Endothelial cell of umbilical vein (primary cell): ENCODE measurements at regions not wholly inside any gene's neighbourhood (a gene's known extent, or its start where the extent isn't known, plus 50 kb on each side); places are given as distances from the start of the nearest gene placed in this dataset.

ENCODE experiments used
- BruUV-seq: library from RNA; stranded (reverse); fragments of 400-500 nt; replicated peaks from 2 replicates; lab custom pipeline; 2021; lab: Mats Ljungman, UMichigan
- CTCF ChIA-PET: fragments of 300-600, 350-600 bp; sonication (Branson Sonifier 250); formaldehyde crosslinking; loops from one replicate; lab custom pipeline; 2021; ENCODE audit warnings: antibody characterized with exemption, inconsistent platforms; lab: Charles Lee
- POLR2A ChIA-PET: fragments of 300-600, 350-600 bp; sonication (Branson Sonifier 250); formaldehyde crosslinking; loops from one replicate; lab custom pipeline; 2021; ENCODE audit warnings: antibody characterized with exemption, inconsistent platforms; lab: Charles Lee
- DNase-seq: peaks from one replicate; pipeline ENCODE4 v3.0.0-alpha.2; 2011; ENCODE audit warnings: low read depth, low spot score
- FAIRE-seq: peaks from 2 replicates; lab custom pipeline; 2011; peaks lifted over from hg19 to GRCh38; lab: Jason Lieb, UNC
- H2AFZ ChIP-seq: 2 replicates; pipeline ENCODE4 v1.6.0; 2012; ENCODE audit warnings: low read depth, low read length, control low read depth, inconsistent platforms
- H3K27ac ChIP-seq: 2 replicates; pipeline ENCODE4 v1.5.1; 2011; ENCODE audit warnings: low read depth, mild to moderate bottlenecking, control low read depth, low read length, moderate library complexity; ENCODE audit not compliant: insufficient read depth
- H3K27me3 ChIP-seq, 2 experiments: 2 replicates each; pipeline versions ENCODE4 v1.6.0 to v1.6.1; 2011; ENCODE audit warnings: low read length in 2 of 2, mixed read lengths in 1 of 2; ENCODE audit not compliant: control insufficient read depth in 2 of 2, insufficient read depth in 2 of 2
- H3K36me3 ChIP-seq, 2 experiments: 2 replicates in 1 of 2; 3 replicates in 1 of 2; pipeline ENCODE4 v1.5.1; 2011; ENCODE audit warnings: low read length in 2 of 2, mild to moderate bottlenecking in 1 of 2, moderate library complexity in 1 of 2; ENCODE audit not compliant: control insufficient read depth in 2 of 2, insufficient read depth in 2 of 2; ENCODE audit errors: extremely low read depth in 1 of 2
- H3K4me1 ChIP-seq: 3 replicates; pipeline ENCODE4 v1.5.1; 2011; ENCODE audit warnings: mild to moderate bottlenecking, low read length; ENCODE audit not compliant: control insufficient read depth, insufficient read depth; ENCODE audit errors: extremely low read depth
- H3K4me2 ChIP-seq: 2 replicates; pipeline ENCODE4 v1.6.1; 2011; ENCODE audit warnings: low read length, control low read depth, mixed read lengths; ENCODE audit not compliant: insufficient read depth
- H3K4me3 ChIP-seq, 3 experiments: fragments of 200-600 bp in 1 of 3; sonication (generic), shearing (Covaris generic) in 1 of 3; replicated peaks in 1 of 3; 2 replicates each; pipeline ENCODE4 v1.5.1; 2011 to 2016; ENCODE audit warnings: control low read depth in 3 of 3, low read length in 3 of 3, mild to moderate bottlenecking in 2 of 3, inconsistent platforms in 1 of 3, low read depth in 1 of 3, moderate library complexity in 1 of 3; ENCODE audit not compliant: insufficient read depth in 1 of 3
- H3K79me2 ChIP-seq: 2 replicates; pipeline ENCODE4 v1.6.0; 2012; ENCODE audit warnings: low read length, inconsistent platforms; ENCODE audit not compliant: control insufficient read depth, insufficient read depth
- H3K9ac ChIP-seq: replicated peaks from 2 replicates; pipeline ENCODE3; 2011; ENCODE audit warnings: low read length, control low read depth; ENCODE audit not compliant: insufficient read depth; ENCODE audit errors: extremely low read depth
- H3K9me1 ChIP-seq: replicated peaks from 3 replicates; pipeline ENCODE4 v1.6.0; 2011; ENCODE audit warnings: mild to moderate bottlenecking, low read length; ENCODE audit not compliant: control insufficient read depth, insufficient read depth; ENCODE audit errors: extremely low read depth
- H3K9me3 ChIP-seq: replicated peaks from 2 replicates; pipeline ENCODE4 v1.5.1; 2012; ENCODE audit warnings: low read length, inconsistent platforms; ENCODE audit not compliant: control insufficient read depth, insufficient read depth
- H4K20me1 ChIP-seq: replicated peaks from 2 replicates; pipeline ENCODE3; 2011; ENCODE audit warnings: mild to moderate bottlenecking, low read length; ENCODE audit not compliant: control insufficient read depth, insufficient read depth; ENCODE audit errors: extremely low read depth
- CTCF ChIP-seq, 2 donors: IDR thresholded peaks; 1 replicate in 1 of 2; 2 replicates in 1 of 2; pipeline ENCODE4 v1.5.1; 2011; ENCODE audit warnings: low read length in 2 of 2, mild to moderate bottlenecking in 2 of 2, moderate library complexity in 2 of 2, control low read depth in 1 of 2, inconsistent platforms in 1 of 2, low read depth in 1 of 2; ENCODE audit not compliant: insufficient read depth in 1 of 2; ENCODE audit errors: extremely low read depth in 1 of 2
- EZH2 ChIP-seq: IDR thresholded peaks from 2 replicates; pipeline ENCODE4 v1.6.1; 2012; ENCODE audit warnings: borderline replicate concordance, low read depth, mild to moderate bottlenecking, moderate library complexity, low read length, inconsistent platforms; ENCODE audit not compliant: severe bottlenecking
- FOS ChIP-seq: IDR thresholded peaks from 2 replicates; pipeline ENCODE4 v1.6.1; 2011; ENCODE audit warnings: mild to moderate bottlenecking, low read length, moderate library complexity, borderline replicate concordance; ENCODE audit not compliant: insufficient read depth
- GATA2 ChIP-seq: IDR thresholded peaks from 2 replicates; pipeline ENCODE4 v1.7.0; 2011; ENCODE audit warnings: low read depth, mild to moderate bottlenecking, moderate library complexity, mixed read lengths, low read length; ENCODE audit not compliant: insufficient read length, insufficient read depth
- JUN ChIP-seq: IDR thresholded peaks from 2 replicates; pipeline ENCODE4 v1.6.1; 2011; ENCODE audit warnings: borderline replicate concordance, low read depth; ENCODE audit not compliant: insufficient read length, insufficient read depth
- MAX ChIP-seq: IDR thresholded peaks from 2 replicates; pipeline ENCODE4 v1.6.1; 2011; ENCODE audit not compliant: insufficient read depth, insufficient read length
- MYC ChIP-seq: IDR thresholded peaks from one replicate; pipeline ENCODE4 v1.6.1; 2011; ENCODE audit warnings: mild to moderate bottlenecking, low read depth, low read length
- POLR2A ChIP-seq: IDR thresholded peaks from 2 replicates; pipeline ENCODE4 v1.6.1; 2012; ENCODE audit warnings: low read depth, mild to moderate bottlenecking, control low read depth, low read length
- POLR2AphosphoS5 ChIP-seq: IDR thresholded peaks from 2 replicates; pipeline ENCODE4 v1.6.1; 2012; ENCODE audit warnings: low read depth, mild to moderate bottlenecking, control low read depth, low read length, moderate library complexity; ENCODE audit not compliant: insufficient read depth
- dilution Hi-C: fragments of 300-500 bp; cut with MboI; formaldehyde crosslinking; loops from one replicate; pipeline ENCODE4 v1.15.0; 2019; ENCODE audit warnings: low sequenced_read_pairs; ENCODE audit not compliant: extremely low pct_ligation_motif_present
- intact Hi-C: fragments of 100-400 bp; cut with micrococcal nuclease; formaldehyde crosslinking; loops from one replicate; pipeline ENCODE4 v1.10.0; 2022

- Histone ChIP-seq H3K79me2 (no peaks in the 10 kb centered on the region), H3K9ac (no peak overlapping the region), H3K9me3 (no peaks in the 10 kb centered on the region), H3K27ac (no peak overlapping the region), H3K4me2 (no peak overlapping the region), H3K4me1 (no peaks in the 10 kb centered on the region), H3K36me3 (no peaks in the 10 kb centered on the region), H4K20me1 (no peaks in the 10 kb centered on the region), H3K4me3 (no peak overlapping the region), H3K9me1 (no peaks in the 10 kb centered on the region), H2AFZ (no peak overlapping the region), H3K27me3 (peaks cover 6 to 10% of the 10 kb centered on the region in 2 experiments)
- ChIA-PET POLR2A (no interaction called here), CTCF (interaction anchor here (1.1 to 1.2 kb wide), 2 partner anchors 11 to 28 kb away, joined by 3 read pairs; no protein-coding TSS in a partner anchor)
- BruUV-seq, result no TSS peak
- DNase-seq, result no peak
- no peak for TF ChIP-seq POLR2A
- TF ChIP-seq GATA2, result no peak
- no peak for TF ChIP-seq MAX
- TF ChIP-seq POLR2AphosphoS5, result no peak
- TF ChIP-seq FOS, result no peak
- TF ChIP-seq CTCF (IDR thresholded peaks at IDR 0.05; ENCODE audit: extremely low read depth in 1 of 2, insufficient read depth in 1 of 2, low read depth in 1 of 2, low read length in 2 of 2), result no peak
- no peak for TF ChIP-seq EZH2
- no peak for TF ChIP-seq MYC
- TF ChIP-seq JUN, result no peak
- dilution Hi-C loops, result no loop called here
- intact Hi-C loops, result no loop called here
- FAIRE-seq, result no peak
Measured at GRCh38 chr5:141787376-141787775, 90.8 kb downstream of the PCDH1 start.
